Activated gamma-delta T cell treated with Interleukin-2 at 50 U/mL for 16 hours (primary cell): ENCODE measurements at regions not wholly inside any gene's neighbourhood (a gene's known extent, or its start where the extent isn't known, plus 50 kb on each side); places are given as distances from the start of the nearest gene placed in this dataset.

Experiments
- DNase-seq: peaks from one replicate; pipeline ENCODE4 v3.0.0-alpha.2; 2020

GRCh38 chr10:128587689-128588088 lies 461.5 kb upstream of the MKI67 start:
- no peak for DNase-seq

GRCh38 chr10:128588402-128588801 lies 462.2 kb upstream of the MKI67 start:
- DNase-seq = no peak

- no peak for DNase-seq
Measured at GRCh38 chr10:128594688-128595087, 468.5 kb upstream of the MKI67 start.

- DNase-seq = no peak
Measured at GRCh38 chr10:128596906-128597305, 470.7 kb upstream of the MKI67 start.

GRCh38 chr10:128599030-128599429 lies 472.8 kb upstream of the MKI67 start:
- no peak for DNase-seq

GRCh38 chr10:128599538-128599937 lies 473.3 kb upstream of the MKI67 start:
- no peak for DNase-seq

GRCh38 chr10:128602183-128602582 lies 476.0 kb upstream of the MKI67 start:
- DNase-seq = no peak

GRCh38 chr10:128604025-128604424 lies 477.8 kb upstream of the MKI67 start:
- no peak for DNase-seq

GRCh38 chr10:128605180-128605579 lies 479.0 kb upstream of the MKI67 start:
- DNase-seq = no peak

- DNase-seq = no peak
Measured at GRCh38 chr10:128606055-128606454, 479.8 kb upstream of the MKI67 start.

- no peak for DNase-seq
Measured at GRCh38 chr10:128608791-128609190, 482.6 kb upstream of the MKI67 start.

GRCh38 chr10:128609460-128609859 lies 483.2 kb upstream of the MKI67 start:
- no peak for DNase-seq

- no peak for DNase-seq
Measured at GRCh38 chr10:128610113-128610512, 483.9 kb upstream of the MKI67 start.

- no peak for DNase-seq
Measured at GRCh38 chr10:128612195-128612594, 486.0 kb upstream of the MKI67 start.

GRCh38 chr10:128612631-128613030 lies 486.4 kb upstream of the MKI67 start:
- DNase-seq = no peak

GRCh38 chr10:128614016-128614605 lies 487.9 kb upstream of the MKI67 start:
- no peak for DNase-seq

- no peak for DNase-seq
Measured at GRCh38 chr10:128614802-128615553, 488.8 kb upstream of the MKI67 start.

GRCh38 chr10:128617532-128617931 lies 491.3 kb upstream of the MKI67 start:
- no peak for DNase-seq

- no peak for DNase-seq
Measured at GRCh38 chr10:128622706-128623105, 496.5 kb upstream of the MKI67 start.

- DNase-seq = no peak
Measured at GRCh38 chr10:128623776-128624175, 497.6 kb upstream of the MKI67 start.

GRCh38 chr10:128624656-128625530 lies 498.7 kb upstream of the MKI67 start:
- no peak for DNase-seq

- no peak for DNase-seq
Measured at GRCh38 chr10:128625926-128626325, 499.7 kb upstream of the MKI67 start.

GRCh38 chr10:128626397-128627000 lies 500.3 kb upstream of the MKI67 start:
- no peak for DNase-seq
